IMR-90 (cell line): ENCODE measurements at regions not wholly inside any gene's neighbourhood (a gene's known extent, or its start where the extent isn't known, plus 50 kb on each side); places are given as distances from the start of the nearest gene placed in this dataset.

ENCODE experiments used
- BHLHE40 ChIP-seq: fragments of 150-350 bp; IDR thresholded peaks from 2 replicates; pipeline ENCODE4 v1.6.1; 2016; ENCODE audit warnings: mild to moderate bottlenecking, low read depth, low read length
- CHD1 ChIP-seq: IDR thresholded peaks from 2 replicates; pipeline ENCODE4 v1.6.1; 2012; ENCODE audit warnings: low read depth, low read length, improper control_type of control experiment
- CTCF ChIP-seq: conservative IDR thresholded peaks from 2 replicates; pipeline ENCODE4 v1.5.1; 2012; ENCODE audit warnings: mild to moderate bottlenecking, low read depth, low read length, improper control_type of control experiment
- ELK1 ChIP-seq: fragments of 150-350 bp; IDR thresholded peaks from 2 replicates; pipeline ENCODE4 v1.6.1; 2016; ENCODE audit warnings: low read depth, mild to moderate bottlenecking, low read length, moderate library complexity, borderline replicate concordance
- FOS ChIP-seq: fragments of 150-350 bp; IDR thresholded peaks from 2 replicates; pipeline ENCODE4 v1.6.1; 2016; ENCODE audit warnings: low read depth, low read length
- MAFK ChIP-seq: IDR thresholded peaks from 2 replicates; pipeline ENCODE4 v1.6.1; 2012; ENCODE audit warnings: low read depth, low read length, improper control_type of control experiment
- POLR2A ChIP-seq: IDR thresholded peaks from 2 replicates; pipeline ENCODE4 v1.6.1; 2012; ENCODE audit warnings: mild to moderate bottlenecking, low read depth, low read length
- RAD21 ChIP-seq: IDR thresholded peaks from 2 replicates; pipeline ENCODE4 v1.6.1; 2012; ENCODE audit warnings: low read length, improper control_type of control experiment
- RCOR1 ChIP-seq: IDR thresholded peaks from 2 replicates; pipeline ENCODE4 v1.6.1; 2012; ENCODE audit warnings: mild to moderate bottlenecking, low read length, improper control_type of control experiment; ENCODE audit not compliant: insufficient replicate concordance
- RFX5 ChIP-seq: IDR thresholded peaks from 2 replicates; pipeline ENCODE4 v1.8.0; 2012; ENCODE audit warnings: low read depth, mild to moderate bottlenecking, low read length, moderate library complexity
- USF2 ChIP-seq: fragments of 150-350 bp; IDR thresholded peaks from 2 replicates; pipeline ENCODE4 v1.6.1; 2017; ENCODE audit warnings: mild to moderate bottlenecking, antibody characterized with exemption, low read length, low read depth

GRCh38 chr10:4053940-4054339 is 268.9 kb upstream of the KLF6 start:
- TF ChIP-seq CTCF (no peak), RAD21 (no peak), BHLHE40 (no peak), CHD1 (no peak), POLR2A (no peak), ELK1 (no peak), RCOR1 (no peak), RFX5 (no peak), USF2 (no peak), FOS (no peak), MAFK (no peak)
